Coronary artery (tissue), 2 donors: ENCODE measurements at regions not wholly inside any gene's neighbourhood (a gene's known extent, or its start where the extent isn't known, plus 50 kb on each side); places are given as distances from the start of the nearest gene placed in this dataset.
"Not testable (repeated sequence)": the region's sequence is repeated elsewhere in the genome, so short reads cannot be mapped to it uniquely, and the experiment has no call there.

Experiments used
- DNase-seq: peaks from one replicate; pipeline ENCODE4 v3.0.0-alpha.2; 2017; ENCODE audit warnings: low spot score
- H3K27ac ChIP-seq, 2 donors: fragments of 200-600 bp; sonication (generic); one replicate each; pipeline ENCODE4 v1.5.1; 2016 to 2019
- H3K4me3 ChIP-seq: fragments of 200-600 bp; sonication (generic); 2 replicates; pipeline ENCODE4 v1.5.1; 2016; ENCODE audit warnings: mild to moderate bottlenecking, moderate library complexity
- TF ChIP-seq, protein P1 (sequence below): fragments of 200-600 bp; sonication (generic); IDR thresholded peaks from one replicate; pipeline ENCODE4 v1.5.1; 2019; ENCODE audit warnings: antibody characterized with exemption

DNA sequence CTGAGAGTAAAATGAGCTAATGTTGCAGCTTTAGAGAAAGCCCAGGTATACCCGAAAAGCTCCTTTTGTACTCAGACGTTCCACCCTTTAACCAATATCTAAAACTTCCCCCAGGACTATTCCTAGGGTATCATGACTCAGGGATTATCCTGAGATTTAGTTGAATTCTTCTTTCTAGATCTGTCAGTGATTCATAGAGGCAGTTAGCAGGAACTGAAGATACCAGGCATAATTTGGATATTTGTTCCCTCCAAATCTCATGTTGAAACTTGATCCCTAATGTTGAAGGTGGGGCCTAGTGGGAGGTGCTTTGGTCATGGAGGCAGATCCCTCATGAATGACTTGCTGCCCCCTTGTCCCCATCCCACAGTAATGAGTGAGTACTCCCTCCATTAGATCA, 161.2 kb upstream of the LRP1B start:
- Histone ChIP-seq H3K4me3 (no peak overlapping the region), H3K27ac (no peak overlapping the region)
- TF ChIP-seq, protein P1, sequence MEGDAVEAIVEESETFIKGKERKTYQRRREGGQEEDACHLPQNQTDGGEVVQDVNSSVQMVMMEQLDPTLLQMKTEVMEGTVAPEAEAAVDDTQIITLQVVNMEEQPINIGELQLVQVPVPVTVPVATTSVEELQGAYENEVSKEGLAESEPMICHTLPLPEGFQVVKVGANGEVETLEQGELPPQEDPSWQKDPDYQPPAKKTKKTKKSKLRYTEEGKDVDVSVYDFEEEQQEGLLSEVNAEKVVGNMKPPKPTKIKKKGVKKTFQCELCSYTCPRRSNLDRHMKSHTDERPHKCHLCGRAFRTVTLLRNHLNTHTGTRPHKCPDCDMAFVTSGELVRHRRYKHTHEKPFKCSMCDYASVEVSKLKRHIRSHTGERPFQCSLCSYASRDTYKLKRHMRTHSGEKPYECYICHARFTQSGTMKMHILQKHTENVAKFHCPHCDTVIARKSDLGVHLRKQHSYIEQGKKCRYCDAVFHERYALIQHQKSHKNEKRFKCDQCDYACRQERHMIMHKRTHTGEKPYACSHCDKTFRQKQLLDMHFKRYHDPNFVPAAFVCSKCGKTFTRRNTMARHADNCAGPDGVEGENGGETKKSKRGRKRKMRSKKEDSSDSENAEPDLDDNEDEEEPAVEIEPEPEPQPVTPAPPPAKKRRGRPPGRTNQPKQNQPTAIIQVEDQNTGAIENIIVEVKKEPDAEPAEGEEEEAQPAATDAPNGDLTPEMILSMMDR = no peak
- no peak for DNase-seq

DNA sequence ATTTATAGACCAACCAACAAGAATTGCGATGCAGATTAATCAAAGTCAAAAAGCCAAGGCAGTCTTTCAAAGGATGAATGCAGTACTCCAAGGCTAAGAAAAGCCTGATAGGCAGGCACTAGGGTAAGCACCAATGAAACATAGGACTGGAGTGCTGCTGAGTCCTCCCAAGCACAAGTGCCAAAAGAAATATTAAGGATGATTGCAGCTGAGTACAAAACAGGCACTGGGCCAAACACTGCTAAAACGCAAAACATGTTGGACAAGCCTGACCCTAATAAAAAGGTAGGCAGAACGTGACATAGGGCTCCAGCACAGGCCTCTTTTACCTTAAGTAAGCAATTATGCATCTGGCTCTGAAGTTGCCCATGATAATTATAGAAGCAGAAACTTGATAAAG, 160.1 kb upstream of the LRP1B start:
- no peak overlapping the region for H3K27ac ChIP-seq
- TF ChIP-seq, protein P1 = no peak
- DNase-seq = no peak
- no peak overlapping the region for H3K4me3 ChIP-seq

DNA sequence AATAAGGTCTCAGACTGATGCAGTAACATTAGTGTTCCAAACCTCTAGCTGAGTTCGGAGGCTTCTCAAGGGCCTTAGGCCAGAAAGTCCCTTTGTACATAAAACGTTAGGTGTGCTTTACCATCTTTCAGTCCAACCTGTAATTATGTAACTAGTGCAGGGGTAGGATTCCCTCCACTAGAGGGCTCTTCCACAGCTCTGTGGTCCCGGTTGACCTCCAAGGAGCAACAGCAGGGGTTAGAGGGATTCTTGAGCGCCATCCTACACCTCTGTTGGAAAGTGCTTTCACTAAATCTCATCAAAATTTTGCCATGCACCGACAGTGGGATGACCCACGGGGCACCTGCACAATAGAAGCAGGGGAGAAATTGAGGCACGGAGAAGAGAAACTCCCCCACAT, 155.8 kb upstream of the LRP1B start:
- Histone ChIP-seq H3K27ac (no peak overlapping the region), H3K4me3 (no peak overlapping the region)
- TF ChIP-seq, protein P1 = no peak
- DNase-seq = no peak

DNA sequence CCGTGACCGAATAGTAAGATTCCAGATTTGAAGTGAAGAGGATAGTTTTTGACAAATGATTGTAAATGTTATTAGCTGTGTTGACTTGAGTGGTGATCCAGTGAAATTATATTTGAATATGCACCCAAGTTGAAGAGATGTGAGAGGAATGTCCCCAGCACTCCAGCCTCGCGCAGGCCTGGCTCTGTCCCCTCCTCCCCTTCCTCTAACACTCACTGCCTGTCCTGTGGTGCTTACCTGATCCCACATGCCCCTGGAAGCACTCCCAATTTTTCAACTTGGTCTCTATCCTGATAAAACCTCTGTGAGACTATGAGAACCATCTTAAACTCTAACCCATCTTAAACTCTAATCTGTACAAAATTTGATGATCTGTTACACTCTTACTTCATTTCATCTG, 154.7 kb upstream of the LRP1B start:
- no peak for DNase-seq
- no peak overlapping the region for H3K27ac ChIP-seq
- no peak overlapping the region for H3K4me3 ChIP-seq
- TF ChIP-seq, protein P1 = no peak

DNA sequence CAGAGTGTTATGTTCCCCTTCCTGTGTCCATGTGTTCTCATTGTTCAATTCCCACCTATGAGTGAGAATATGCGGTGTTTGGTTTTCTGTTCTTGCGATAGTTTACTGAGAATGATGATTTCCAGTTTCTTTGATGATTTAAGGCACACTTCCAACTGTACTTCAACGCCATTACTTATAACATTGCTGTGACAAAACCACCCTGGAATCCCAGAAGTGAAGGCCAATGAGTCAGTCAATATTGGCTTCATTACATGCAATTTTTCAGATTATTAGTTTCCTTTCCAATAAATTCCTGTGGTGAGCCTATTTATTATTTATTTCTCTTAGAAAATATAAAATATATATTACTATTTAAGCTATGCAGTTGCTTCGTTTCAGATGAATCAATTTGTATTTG, 153.5 kb upstream of the LRP1B start:
- H3K27ac ChIP-seq, DNase-seq, H3K4me3 ChIP-seq: not testable (repeated sequence)

DNA sequence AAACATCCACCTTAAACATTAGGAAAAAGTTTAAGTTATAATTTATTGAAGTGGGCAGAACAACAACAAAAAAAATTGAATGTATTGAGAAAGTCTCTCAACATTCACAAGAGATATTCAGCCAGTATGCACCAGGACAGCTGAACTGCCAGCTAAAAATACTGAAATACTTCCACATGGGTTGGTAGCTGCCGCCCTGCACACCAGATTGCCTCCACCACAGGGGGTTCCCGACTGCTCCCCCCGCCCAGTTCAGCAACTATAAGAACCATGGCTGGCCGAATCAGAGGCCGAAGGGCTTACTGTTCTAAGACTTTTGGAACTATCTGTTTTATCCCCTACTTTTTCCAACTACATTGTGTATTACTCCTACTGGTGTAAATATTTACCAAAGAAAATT, 150.0 kb upstream of the LRP1B start:
- TF ChIP-seq, protein P1 = no peak
- Histone ChIP-seq H3K27ac (no peak overlapping the region), H3K4me3 (no peak overlapping the region)
- no peak for DNase-seq

DNA sequence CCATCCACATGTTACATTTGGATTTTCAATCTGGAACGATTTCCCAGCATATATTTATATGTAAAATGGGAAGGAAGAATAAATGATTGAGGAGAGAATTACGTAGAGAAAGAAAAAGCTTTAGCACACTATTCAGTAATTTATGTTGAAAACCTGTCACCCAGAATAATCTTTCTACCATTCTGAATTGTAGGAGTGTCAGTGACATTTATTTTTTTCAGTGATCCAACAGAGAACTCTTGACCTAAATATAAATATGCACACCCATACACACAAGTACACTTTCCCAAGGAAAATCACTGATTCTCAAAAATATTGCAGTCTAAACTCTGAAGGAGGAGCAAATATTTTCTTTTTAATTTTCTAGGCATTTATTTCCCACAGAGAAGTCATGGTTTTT, 140.2 kb upstream of the LRP1B start:
- TF ChIP-seq, protein P1 = no peak
- no peak overlapping the region for H3K27ac ChIP-seq
- no peak overlapping the region for H3K4me3 ChIP-seq
- DNase-seq = no peak

DNA sequence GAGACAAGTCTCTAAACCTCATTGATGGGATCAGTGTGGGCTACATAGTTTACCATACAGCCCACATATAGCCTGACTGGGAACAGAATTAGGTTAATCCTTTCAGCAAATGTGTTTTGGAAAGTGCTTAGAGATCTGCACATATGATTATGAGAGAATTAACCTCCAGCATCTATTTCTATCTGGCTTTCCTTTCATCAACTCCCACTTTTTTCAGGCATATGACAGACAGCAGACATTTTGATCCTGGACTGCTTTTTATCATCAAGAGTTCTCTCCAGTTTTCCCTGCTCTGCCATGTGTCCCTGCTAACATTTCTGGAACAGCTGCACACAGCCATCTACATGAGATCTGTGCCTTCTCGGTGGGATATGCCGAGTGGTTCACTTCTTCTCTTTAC, 139.5 kb upstream of the LRP1B start:
- Histone ChIP-seq H3K27ac (no peak overlapping the region), H3K4me3 (no peak overlapping the region)
- no peak for DNase-seq
- TF ChIP-seq, protein P1 = no peak
